HG03159 (cell line): ENCODE measurements at regions not wholly inside any gene's neighbourhood (a gene's known extent, or its start where the extent isn't known, plus 50 kb on each side); places are given as distances from the start of the nearest gene placed in this dataset.
"Not testable (repeated sequence)": the region's sequence is repeated elsewhere in the genome, so short reads cannot be mapped to it uniquely, and the experiment has no call there.

Source experiments
- ATAC-seq: cut with Tn5 transposase; IDR thresholded peaks from one replicate; pipeline ENCODE4 v1.9.1; 2021; ENCODE audit warnings: mild to moderate bottlenecking, moderate library complexity; ENCODE audit not compliant: unreplicated experiment

DNA sequence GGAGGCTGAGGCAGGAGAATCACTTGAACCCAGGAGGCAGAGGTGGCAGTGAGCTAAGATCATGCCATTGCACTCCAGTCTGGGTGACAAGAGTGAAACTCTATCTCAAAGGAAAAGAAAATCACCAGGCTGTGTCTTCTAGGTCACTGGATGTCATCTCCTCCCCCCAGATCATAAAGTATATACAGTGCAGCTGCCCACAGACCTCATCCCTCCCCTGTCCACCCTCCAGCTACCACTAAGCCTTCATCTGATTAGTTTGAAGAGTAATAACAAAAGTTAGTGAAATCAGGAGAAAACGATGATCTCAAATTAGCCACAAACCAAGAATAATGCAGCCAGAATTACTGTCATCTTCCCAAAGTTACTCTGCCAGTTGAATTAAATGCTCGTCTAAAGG is 117.2 kb downstream of the ZNF22 start:
- ATAC-seq = not testable (repeated sequence)

DNA sequence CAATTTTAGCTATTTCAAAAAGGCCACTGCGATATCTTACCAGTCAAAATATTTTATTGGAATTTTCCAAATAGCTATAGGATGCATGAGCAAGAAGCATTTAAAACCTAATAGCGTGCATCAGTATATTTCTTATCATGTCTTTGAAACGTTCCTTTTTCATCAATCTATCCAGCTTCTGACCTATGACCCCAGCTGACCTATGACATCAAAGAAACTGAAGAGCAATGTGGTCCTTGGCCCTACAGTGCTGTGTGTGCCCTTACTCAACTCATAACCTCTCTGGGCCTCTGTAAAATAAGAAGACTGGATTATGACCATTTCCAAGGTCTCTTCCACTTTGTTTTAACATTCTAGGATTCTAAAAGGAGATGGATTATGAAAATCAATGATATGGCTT is 118.2 kb downstream of the ZNF22 start:
- no peak for ATAC-seq

DNA sequence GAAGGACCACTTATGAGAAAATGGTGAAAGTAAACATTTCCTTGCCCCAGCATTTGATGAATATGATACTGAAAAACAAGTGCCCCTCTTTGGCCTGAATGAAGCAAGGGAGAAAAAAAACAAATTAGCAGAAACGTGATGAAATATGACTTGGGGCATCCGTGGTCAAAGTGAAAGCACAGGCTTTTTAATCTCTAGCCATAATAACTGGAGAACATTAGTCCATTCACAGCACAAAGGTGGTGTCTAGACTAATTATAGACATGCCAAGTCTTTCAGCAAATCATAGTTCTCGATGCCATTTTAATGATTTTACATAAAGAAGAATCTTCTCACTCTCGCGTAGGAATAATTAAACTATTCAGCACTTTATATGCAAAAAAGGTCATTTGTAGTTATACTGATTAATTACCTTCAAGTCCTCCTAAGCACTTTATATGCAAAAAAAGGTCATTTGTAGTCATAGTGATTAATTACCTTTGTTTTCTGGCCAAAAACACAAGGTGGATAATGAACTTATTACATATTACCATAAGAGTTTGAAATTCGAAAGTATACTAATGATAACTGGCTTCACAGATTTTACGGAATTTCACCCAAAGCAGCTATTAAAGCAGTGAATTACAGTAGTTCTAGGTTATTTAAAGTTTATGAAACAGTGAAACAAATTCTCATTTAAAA is 121.6 kb downstream of the ZNF22 start:
- ATAC-seq = not testable (repeated sequence)

DNA sequence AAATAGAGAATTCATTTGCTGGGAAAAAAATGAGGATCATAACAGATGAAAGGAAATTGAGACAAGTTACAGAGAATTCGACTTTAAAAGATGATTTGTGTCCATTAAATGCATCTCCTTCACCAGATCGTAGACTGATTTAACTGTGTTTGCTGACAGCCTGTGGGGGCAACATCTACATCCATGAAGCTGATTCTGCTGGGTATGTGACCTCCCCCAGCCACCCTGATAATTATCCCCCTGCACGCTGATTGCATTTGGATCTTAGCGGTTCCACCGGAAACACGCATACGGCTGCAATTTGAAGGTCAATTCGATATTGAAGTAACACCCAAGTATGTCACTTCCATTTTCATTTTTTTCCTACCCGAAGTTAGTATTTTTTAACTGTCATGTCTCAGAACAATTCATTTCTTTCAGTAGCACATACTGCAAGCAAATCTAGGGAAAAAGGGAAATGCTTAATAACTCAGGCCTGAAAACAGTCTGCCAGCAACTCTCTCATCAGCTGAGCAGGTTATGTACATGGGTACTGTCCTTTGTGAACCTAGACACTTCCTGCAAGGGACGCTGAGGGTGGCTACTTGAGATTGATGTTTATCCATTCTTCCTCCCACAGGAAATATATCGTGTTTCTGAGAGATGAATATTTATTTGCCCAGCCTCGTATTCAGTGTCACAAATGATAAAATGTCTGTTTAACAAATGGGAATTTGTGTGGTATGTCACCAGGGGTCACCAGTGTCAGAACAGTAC is 134.9 kb downstream of the ZNF22 start:
- ATAC-seq = no peak

DNA sequence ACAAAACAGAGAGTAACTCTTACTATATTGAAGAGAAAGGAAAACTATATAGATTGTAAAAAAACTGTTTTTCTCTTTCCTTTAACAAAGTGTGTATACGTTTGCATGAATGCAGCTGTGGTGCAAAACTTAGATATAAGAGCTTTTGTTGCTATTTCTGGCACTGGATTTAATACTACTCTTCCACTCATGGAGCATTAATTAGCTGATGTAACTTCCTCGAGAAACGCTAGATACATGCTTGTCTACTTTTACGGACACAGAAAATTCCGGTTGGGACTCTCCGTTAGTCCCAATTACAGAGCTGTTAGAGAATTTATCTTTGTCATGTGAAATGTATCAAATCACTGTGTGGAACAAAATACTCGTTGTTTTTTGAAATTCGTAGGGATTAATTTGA is 135.5 kb downstream of the ZNF22 start:
- ATAC-seq = no peak

DNA sequence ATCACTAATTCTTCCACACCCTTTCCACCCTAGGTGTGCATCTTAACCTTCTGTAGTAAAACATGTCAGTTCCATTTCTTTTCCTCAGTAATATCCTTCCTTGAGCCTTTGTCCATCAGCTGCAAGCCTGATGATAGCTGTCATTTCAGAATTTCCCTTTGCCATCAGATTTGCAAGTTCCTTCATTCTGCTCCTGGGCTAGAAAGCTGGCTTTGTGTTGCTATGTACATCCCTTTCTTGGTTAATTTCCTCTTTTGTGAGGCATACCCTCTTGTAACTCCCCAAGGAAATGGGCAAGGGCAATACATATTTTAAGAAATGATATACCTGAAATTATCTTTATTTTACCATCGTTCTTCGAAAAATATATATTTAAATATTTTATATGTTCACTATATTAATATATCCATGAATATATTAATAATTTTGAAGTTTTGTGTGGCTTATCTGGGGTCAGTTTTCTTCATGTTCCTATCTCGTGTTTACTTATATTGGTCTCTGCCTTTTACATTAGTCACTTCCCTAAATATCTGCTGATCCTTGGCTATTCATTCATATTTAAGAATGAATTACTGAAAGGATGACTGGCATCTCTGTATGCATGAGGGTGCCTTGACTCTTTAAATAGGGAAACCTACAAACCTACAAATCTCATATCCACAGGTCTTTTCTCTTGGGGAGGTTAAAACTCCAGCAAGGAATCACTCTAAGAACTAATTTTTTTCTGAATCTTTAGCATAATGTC is 143.8 kb downstream of the ZNF22 start:
- ATAC-seq = no peak

DNA sequence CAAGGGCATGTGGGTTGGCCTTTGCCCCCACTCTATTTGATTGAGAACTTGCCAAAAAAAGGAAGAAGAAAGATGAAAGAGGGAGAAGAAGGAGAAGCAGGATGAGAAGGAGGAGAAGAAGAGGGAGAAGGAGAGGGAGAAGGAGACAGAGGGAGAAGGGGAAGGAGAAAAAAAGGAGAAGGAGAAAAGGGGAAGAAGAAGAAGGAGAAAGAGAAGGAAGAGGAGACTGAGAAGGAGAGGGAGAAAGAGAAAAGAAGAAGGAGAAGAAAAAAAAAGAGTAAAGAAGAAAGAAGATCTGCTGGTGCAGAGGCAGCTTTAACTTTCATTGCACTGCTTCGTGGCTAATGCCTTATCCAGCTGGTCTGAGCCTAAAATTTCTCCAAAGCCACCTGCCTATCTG is 144.4 kb downstream of the ZNF22 start:
- ATAC-seq = not testable (repeated sequence)

DNA sequence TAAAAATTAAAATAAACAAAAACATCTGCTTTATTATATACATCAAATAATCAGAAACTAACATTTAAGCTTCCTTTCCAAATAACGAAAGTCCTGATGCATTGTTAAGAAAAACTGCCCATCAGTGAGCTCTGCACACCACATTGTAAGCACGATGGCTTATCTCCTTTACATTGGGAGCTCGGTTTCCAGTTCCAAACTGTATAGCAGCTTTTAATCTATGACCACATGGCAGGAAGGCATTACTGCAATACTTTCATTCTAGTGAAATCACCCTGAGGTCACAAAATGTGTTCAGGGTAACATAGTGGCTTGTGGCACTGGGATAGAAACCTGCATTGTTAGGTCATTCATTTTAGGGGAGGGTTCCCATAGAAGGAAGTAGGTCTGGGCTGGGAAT is 146.3 kb downstream of the ZNF22 start:
- ATAC-seq = no peak

DNA sequence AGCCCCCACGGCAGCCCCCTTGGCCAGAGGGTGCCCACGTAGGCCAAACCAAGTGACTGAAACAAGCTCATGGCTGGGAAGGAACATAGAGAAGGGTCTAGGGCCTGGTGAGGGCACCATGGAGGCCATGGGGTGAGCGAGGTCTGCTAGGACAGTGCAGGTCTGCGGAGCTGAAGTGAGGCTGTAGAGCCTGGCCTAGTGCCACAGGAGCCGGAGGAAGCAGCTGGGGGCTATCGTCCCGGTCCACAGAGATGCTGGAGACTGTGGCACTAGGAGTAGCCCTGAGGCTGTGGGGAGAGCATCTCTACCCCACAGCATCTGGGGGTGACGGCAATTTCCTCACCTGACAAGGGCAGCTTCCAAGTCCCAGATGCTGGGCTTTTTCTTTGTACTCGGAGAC is 150.3 kb downstream of the ZNF22 start:
- no peak for ATAC-seq

DNA sequence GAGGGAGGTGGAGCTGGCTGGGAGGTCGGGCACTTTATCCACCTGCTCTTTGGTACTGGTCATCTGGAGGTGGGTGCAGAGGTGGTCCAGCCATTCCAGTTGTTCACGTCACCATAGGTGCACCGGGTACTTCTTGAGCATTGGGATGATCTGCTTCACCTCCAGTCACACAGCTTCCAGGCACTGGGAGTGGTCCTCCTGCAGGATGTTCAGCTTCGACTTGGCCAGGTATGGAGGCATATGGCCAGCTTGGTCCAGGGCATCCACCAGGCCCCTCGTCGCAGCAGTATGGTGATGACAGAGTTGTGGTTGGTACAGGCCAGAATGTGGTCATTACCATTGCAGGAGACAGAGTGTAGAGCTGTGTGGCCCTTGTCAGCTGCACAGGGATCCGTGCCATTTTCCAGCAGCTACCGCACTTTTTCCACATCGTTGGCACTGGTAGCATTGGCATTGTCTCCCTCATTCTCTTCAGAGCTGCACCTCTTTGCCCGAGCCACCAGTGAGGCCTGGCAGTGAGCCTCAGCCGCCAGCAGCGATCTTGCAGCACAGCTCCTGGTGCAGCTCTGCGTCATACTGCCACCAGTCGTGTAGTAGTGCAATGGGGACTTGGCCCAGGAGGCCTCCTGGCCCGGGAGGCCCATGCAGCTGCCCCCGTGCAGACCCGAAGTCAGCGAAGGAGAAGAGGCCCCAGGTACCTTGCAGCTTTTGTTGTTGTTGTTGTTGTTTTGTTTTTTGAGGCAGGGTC is 150.9 kb downstream of the ZNF22 start:
- no peak for ATAC-seq

DNA sequence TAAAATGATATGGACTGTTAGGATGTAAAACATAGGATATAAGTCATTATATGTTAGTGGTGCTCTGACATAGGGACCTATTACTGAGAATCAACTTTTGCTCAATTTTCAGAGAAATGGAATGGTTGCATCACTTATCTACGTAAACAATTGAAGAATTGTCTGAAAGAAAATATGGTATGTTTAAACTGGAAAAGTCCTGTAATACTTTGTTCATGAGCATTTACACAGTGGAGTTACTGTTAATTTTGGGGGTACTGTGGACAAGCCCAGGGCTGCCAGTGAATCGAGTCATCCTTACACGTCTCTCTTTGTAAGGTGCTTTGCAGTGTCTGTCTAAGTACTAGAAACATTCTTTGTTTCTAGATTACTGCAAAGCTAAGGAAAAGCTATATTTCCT is 152.0 kb downstream of the ZNF22 start:
- ATAC-seq = no peak

DNA sequence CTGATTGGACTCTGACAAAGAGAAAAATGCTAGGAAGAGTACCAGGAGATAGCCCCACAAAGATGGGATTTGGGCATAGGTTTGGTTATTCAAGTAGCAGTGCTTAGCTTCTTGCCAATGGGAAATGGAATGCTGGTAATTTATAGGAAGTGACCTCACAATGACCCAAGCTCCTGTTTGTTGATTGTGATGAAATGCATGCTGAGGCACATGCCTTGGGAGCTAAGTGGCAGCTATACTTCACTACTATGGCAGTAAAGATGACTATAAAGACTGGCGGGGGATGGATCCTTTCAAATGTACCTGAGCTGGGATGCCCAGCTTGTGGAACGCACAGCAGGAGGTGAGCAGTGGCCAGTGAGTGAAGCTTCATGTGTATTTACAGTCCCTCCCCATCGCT is 153.8 kb downstream of the ZNF22 start:
- no peak for ATAC-seq

DNA sequence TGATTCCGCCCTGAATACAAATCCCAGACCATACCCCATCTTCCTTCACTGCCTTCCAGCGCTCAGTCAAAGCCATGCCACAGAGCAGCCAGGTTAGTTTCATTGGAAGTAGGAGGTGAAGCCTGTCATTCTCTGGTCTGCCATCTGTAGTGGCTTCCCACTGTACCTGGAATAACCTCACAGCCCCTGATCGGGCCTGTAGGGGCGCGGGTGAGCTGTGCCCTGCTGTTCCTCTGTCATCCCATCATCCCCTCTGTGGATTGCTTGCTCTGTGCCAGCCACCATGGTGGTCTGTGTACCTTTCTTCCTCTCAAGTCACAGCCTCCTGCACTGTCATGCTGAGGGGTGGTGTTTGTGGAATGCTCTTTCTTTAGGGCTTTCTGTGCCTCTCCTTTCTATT is 155.1 kb downstream of the ZNF22 start:
- ATAC-seq = no peak

DNA sequence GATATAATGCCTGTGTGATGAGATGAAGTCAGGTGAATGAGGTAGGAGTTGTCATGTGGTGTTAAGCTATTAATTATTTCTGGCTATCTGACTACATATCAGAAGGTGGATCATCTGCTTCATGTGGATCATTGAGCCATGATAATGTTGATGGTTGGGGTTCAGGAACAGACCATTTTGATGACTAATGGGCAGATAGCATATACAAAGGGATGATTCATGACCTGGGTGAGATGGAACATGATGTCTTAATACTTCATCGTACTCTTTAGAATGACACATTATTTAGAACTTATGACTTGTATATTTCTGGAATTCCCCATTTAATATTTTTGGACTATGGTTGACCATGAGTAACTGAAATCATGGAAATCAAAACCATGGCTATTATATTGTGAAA is 155.1 kb downstream of the OR13A1 start:
- no peak for ATAC-seq

DNA sequence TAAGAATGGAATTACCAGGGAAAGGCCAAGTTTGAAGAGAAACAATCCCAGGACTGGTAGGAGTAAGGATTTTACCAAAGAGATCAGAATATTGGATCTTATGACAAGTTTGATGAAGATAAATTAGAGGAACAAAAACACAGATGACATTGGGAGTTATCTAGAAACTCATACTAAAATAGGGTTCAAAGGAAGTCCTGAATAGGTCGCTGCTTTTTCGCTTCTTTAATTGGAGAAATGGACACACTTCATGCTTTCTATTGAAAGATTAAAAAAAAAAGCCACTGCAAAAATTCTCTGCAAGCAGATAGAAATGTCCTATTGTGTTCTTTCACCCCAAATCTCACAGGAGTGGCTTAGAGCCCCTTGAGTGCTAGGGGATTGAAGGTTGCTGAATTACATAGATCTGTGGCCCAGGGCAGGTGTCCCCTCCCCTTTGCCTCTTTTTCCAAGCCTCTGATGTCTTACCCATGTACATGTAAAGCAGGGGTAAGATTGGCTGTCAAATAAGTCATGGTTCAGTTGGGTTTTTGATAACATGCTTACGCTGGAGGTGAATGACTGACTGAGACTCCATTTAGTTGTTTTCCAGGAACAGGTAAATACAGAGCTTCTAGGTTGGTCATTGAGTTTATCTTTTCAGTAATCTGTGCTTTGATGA is 152.0 kb downstream of the OR13A1 start:
- ATAC-seq = no peak

DNA sequence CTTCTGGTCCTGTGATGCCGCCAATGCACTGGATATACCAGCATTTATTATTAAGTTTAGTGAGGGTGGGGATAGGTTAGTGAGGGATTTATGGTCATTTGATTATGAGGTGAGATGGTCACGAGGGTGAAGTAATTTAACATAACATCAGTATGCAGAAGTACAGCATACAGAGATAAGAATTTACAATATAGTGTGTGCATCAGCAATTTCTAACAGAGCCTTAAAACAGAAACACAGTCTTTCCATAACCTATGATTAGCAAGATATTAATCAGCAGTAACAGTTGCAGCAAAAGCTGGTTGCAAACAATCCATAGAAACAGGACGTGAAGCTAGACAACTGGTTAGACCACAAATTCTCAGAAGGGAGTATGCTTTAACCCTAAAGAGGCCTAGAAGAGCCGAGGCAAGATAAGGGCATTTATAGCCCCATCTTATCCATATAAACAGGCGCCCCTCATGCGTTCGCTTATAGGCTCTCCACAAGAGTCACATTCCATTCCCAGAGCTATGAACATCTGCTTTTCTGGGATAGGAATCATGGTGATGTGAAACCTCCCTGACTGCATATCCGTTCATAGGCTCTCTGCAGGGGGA is 139.8 kb downstream of the OR13A1 start:
- not testable (repeated sequence) for ATAC-seq

DNA sequence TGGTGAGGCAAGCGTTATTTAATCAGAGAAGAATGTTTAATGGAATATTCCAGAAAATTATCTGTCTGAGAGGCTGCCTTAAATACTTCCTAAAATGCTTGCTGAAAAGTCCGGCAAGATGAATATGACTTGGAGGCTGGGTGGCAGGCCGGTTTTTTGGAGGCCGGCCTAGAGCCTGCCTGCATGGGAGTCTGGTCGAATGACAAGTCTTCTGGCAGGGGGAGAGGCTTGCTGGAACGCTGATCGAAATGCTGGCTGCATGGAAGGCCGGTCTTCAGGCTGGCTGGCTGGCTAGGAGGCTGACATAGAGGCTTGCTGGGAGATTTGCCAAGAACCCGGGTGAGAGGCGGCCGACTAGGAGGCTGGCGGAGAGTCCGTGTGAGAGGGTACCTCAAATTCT is 135.7 kb downstream of the OR13A1 start:
- no peak for ATAC-seq

DNA sequence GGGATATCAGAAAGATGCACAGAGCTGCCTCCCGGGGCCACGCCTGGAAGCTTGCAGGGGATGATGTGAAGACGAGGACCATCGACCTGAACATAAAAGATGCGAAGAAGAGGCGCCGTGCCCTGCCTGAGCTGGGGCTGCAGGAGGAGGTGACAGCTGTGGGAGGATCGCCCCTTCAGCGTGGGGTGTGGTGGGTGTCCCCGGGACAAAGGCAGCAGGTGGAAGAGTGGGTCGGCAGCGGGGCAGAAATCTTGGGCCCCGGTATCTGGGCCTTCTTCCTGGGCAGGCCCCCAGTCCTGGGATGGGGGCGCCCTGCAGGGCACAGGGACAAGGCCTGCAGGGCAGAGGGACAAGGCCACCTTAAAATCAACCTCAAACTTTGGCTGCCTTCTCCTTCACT is 134.9 kb downstream of the OR13A1 start:
- ATAC-seq = no peak

DNA sequence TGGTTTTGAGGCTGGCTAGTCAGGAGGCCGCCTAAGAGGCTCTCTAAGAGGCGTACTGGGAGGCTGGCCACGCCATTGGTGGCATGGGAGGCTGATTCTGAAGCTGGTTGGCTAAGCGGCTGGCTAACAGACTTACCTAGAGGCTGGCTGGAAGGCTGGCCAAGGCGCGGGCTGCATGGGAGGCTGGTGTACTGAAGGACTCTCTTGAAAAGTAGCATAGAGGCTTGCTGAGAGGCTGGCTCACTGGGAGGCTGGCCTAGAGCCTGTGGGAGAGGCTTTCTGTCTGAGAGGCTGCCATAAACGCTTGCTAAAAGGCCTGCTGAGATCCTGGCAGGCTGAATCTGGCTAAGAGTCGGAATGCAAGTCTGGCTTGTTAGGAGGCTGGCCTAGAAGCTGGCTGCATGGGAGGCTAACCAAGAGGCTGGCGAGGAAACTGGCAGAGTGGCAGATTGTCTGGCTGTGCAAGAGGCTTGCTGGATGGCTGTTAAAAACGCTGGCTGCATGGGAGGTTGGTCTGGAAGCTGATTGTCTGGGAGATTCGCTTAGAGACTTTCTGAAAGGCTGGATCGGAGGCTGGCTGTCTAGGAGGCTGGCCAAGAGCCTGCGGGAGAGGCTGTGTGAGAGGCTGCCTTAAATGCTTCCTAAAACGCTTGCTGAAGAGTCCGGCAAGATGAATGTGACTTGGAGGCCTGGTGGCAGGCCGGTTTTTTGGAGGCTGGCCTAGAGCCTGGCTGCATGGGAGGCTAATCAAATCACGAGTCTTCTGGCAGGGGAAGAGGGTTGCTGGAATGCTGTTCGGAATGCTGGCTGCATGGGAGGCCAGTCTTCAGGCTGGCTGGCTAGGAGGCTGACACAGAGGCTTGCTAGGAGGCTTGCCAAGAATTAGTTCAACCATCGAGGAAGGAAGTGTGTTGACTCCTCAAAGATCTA is 134.2 kb downstream of the OR13A1 start:
- ATAC-seq = no peak
